Calu3 (cell line): ENCODE measurements at regions not wholly inside any gene's neighbourhood (a gene's known extent, or its start where the extent isn't known, plus 50 kb on each side); places are given as distances from the start of the nearest gene placed in this dataset.

Experiments used
- BruUV-seq: library from RNA; stranded (reverse); fragments of 400-500 nt; replicated peaks from 2 replicates; lab custom pipeline; 2021; lab: Mats Ljungman, UMichigan
- CTCF ChIA-PET: fragments of 300-600 bp; sonication (Branson Sonifier 250); formaldehyde crosslinking; loops from one replicate; lab custom pipeline; 2022; ENCODE audit warnings: antibody characterized with exemption; lab: Charles Lee
- DNase-seq: peaks from one replicate; pipeline ENCODE4 v3.0.0; 2022
- H3K27ac Mint-ChIP-seq: one replicate; pipeline ENCODE4 v1.8.0; 2022; ENCODE audit warnings: mixed read lengths; ENCODE audit not compliant: unreplicated experiment
- H3K27me3 Mint-ChIP-seq: one replicate; pipeline ENCODE4 v1.8.0; 2022; ENCODE audit warnings: mixed read lengths; ENCODE audit not compliant: unreplicated experiment
- H3K36me3 Mint-ChIP-seq: one replicate; pipeline ENCODE4 v1.8.0; 2022; ENCODE audit warnings: mild to moderate bottlenecking, moderate library complexity, mixed read lengths; ENCODE audit not compliant: insufficient read depth, unreplicated experiment
- H3K4me1 Mint-ChIP-seq: one replicate; pipeline ENCODE4 v1.8.0; 2022; ENCODE audit warnings: mild to moderate bottlenecking, low read depth, mixed read lengths; ENCODE audit not compliant: unreplicated experiment
- H3K4me3 Mint-ChIP-seq: one replicate; pipeline ENCODE4 v1.8.0; 2022; ENCODE audit warnings: mild to moderate bottlenecking, low read depth, moderate library complexity, mixed read lengths; ENCODE audit not compliant: unreplicated experiment
- H3K9me3 Mint-ChIP-seq: one replicate; pipeline ENCODE4 v1.8.0; 2022; ENCODE audit warnings: low read depth, mixed read lengths; ENCODE audit not compliant: unreplicated experiment
- CTCF ChIP-seq: fragments of 200-600 bp; IDR thresholded peaks from one replicate; pipeline ENCODE4 v1.8.0; 2022; ENCODE audit warnings: antibody characterized with exemption; ENCODE audit not compliant: unreplicated experiment
- intact Hi-C: fragments of 100-400 bp; cut with micrococcal nuclease; formaldehyde crosslinking; loops from one replicate; pipeline ENCODE4 v1.10.0; 2022; ENCODE audit not compliant: unreplicated experiment

GRCh38 chr18:38805256-38805655 is 1239.7 kb upstream of the CELF4 start:
- H3K27me3 Mint-ChIP-seq = no peaks in the 10 kb centered on the region
- no peak for DNase-seq
- H3K4me1 Mint-ChIP-seq = no peaks in the 10 kb centered on the region
- no peaks in the 10 kb centered on the region for H3K36me3 Mint-ChIP-seq
- CTCF ChIA-PET = no interaction called here
- H3K9me3 Mint-ChIP-seq = peaks cover 5% of the 10 kb centered on the region
- BruUV-seq = no TSS peak
- TF ChIP-seq CTCF = no peak
- intact Hi-C loops = no loop called here
- H3K27ac Mint-ChIP-seq = no peak overlapping the region
- no peak overlapping the region for H3K4me3 Mint-ChIP-seq

- Mint-ChIP-seq H3K4me1 (no peaks in the 10 kb centered on the region), H3K4me3 (no peak overlapping the region), H3K27me3 (no peaks in the 10 kb centered on the region), H3K27ac (no peak overlapping the region), H3K36me3 (no peaks in the 10 kb centered on the region), H3K9me3 (peaks cover 14% of the 10 kb centered on the region)
- DNase-seq = no peak
- CTCF ChIA-PET = no interaction called here
- no peak for TF ChIP-seq CTCF
- no TSS peak for BruUV-seq
- intact Hi-C loops = no loop called here
Observed at GRCh38 chr18:38801640-38802039, 1236.0 kb upstream of the CELF4 start.

- Mint-ChIP-seq H3K36me3 (no peaks in the 10 kb centered on the region), H3K27ac (no peak overlapping the region), H3K4me3 (no peak overlapping the region), H3K4me1 (no peaks in the 10 kb centered on the region), H3K9me3 (peaks cover 11% of the 10 kb centered on the region), H3K27me3 (no peaks in the 10 kb centered on the region)
- intact Hi-C loops = no loop called here
- DNase-seq = no peak
- TF ChIP-seq CTCF = no peak
- CTCF ChIA-PET = no interaction called here
- no TSS peak for BruUV-seq
Observed at GRCh38 chr18:38796762-38797161, 1231.2 kb upstream of the CELF4 start.

- no TSS peak for BruUV-seq
- H3K27ac Mint-ChIP-seq = no peak overlapping the region
- intact Hi-C loops = no loop called here
- H3K9me3 Mint-ChIP-seq = peaks cover 3% of the 10 kb centered on the region
- DNase-seq = no peak
- H3K36me3 Mint-ChIP-seq = no peaks in the 10 kb centered on the region
- CTCF ChIA-PET = no interaction called here
- no peak overlapping the region for H3K4me3 Mint-ChIP-seq
- H3K4me1 Mint-ChIP-seq = no peaks in the 10 kb centered on the region
- no peak for TF ChIP-seq CTCF
- no peaks in the 10 kb centered on the region for H3K27me3 Mint-ChIP-seq
Observed at GRCh38 chr18:38792731-38793130, 1227.1 kb upstream of the CELF4 start.
